GM21723 (cell line): ENCODE measurements at regions not wholly inside any gene's neighbourhood (a gene's known extent, or its start where the extent isn't known, plus 50 kb on each side); places are given as distances from the start of the nearest gene placed in this dataset.

Experiments
- ATAC-seq: cut with Tn5 transposase; IDR thresholded peaks from one replicate; pipeline ENCODE4 v1.9.1; 2021; ENCODE audit warnings: mild to moderate bottlenecking, moderate library complexity; ENCODE audit not compliant: unreplicated experiment

- ATAC-seq, result no peak
These were observed 211.7 kb upstream of the SOX9 start for GRCh38 chr17:71909155-71909554.

DNA sequence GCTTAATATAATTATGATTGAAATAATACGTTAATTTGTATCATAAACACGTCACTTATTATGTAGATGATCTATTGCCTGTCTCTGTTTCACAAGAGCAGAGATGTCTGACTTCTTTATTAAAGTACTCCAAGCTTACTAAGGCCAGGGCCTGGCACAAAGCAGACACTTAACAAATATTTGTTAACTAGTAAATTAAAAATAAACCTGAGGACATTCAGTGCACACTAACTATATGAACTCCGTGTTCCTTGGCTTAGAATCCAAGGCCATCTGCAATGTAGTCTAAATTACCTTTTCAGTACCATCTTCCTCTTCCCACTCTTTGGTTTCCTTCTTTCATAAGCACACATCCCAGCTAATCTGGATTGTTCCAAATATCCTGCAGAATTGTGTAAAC, 210.8 kb upstream of the SOX9 start:
- ATAC-seq, result no peak

- ATAC-seq, result no peak
These were observed 206.8 kb upstream of the SOX9 start for GRCh38 chr17:71914042-71914441.

- ATAC-seq, result no peak
These were observed 206.0 kb upstream of the SOX9 start for GRCh38 chr17:71914812-71915211.

GRCh38 chr17:71917715-71918114, 203.1 kb upstream of the SOX9 start:
- no peak for ATAC-seq

- no peak for ATAC-seq
These were observed 201.6 kb upstream of the SOX9 start for GRCh38 chr17:71919186-71919585.

DNA sequence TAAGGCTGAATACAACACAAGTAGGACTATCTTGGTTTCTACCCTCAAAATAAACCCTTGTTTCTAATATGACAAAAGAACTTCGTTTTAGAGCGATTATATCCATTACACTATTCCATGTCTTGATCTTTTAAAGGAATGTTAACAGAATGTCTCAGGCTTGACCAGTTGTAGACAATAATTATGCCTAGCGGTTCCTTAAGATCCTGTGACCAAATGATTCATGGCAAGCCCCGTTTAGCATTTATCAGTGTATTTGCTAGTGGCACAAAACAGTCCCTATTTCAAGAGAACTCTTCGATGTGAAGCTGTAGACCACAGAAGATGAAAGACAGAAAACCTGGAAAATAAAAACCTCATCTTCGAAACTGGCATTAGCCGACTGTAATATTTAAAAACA, 200.9 kb upstream of the SOX9 start:
- no peak for ATAC-seq

DNA sequence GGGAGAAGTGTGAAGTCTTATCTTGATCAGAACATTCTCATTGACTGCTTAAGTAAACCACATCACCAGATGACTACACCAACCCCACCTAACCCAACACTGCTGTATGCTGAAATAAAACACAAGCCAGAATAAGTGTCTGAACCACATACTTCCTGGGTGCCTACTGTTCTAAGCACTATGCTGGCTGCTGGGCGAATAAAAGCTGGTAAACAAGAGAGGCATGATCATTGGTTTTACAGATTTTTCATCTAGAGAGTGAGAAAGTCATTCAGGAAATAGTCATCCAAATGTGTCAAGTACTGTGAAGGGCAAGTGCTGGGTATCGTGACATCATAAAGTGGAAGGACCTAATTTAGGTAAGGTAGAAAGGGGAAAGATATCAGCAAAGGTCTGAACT, 199.0 kb upstream of the SOX9 start:
- ATAC-seq, result no peak

DNA sequence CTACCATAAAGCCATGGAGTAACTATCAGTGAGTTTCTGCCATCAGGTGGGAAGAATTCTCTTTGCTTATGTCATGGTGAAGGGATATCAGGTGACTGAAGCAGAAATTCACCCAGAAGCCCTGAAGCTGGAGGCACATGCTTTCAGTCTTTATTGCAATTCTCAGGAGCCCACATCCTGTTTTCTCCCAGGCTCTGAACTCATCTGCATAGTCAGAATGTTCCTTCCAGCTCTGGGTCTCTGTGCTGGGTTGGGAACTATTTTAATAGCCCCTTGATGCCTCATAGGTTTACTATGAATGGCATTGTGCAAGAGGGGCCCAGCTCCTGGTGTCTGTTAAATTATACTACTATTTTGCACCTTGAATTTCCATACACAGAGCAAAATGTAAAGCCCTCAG, 198.4 kb upstream of the SOX9 start:
- ATAC-seq, result no peak

DNA sequence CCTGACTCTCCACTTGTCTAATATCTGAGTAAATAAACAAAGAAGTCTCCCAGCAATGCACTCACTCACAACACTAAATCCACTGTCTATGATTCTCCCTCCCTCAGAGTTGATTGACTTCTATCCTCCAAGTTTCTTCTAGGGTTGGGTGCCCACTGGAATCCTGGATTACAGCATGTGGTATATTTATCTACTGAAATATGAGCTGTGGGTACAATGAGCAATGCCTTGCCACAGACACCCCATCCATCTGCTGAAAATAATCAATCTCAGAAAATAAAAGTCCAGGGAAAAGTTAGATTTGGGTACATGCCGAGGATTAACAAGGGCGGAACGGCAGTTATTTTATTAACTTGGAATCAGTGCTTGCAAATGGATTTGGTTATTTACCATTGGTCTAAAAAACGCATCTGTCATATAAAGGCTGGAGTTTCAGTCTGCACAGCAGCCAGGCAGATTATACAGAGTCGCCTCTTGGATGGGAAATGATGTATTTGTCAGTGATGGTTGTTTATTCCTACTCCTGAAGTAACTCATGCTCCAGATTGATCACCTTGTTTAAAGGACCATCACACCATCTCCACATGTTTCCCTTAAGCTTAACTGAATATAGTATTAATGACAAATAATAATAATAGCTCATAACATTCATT, 193.9 kb upstream of the SOX9 start:
- no peak for ATAC-seq

DNA sequence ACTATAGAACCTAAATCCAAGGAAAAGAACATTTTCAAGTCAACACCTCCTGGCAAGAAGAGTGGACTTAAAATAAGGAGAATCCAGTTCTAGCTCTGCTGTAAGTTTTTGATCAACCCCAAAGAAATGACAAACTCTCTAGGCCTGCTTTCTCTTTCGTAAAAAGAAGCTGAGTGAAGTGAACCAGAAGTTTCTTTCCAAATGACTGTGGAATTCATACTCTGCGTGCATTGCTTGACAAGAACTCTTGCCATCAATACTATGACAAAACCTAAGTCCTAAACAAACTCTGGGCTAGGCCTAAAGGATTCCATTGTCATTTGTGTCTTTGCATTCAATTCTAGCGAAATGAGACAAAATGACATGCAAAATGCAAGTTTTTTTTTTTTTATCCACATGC, 187.5 kb upstream of the SOX9 start:
- ATAC-seq, result no peak

DNA sequence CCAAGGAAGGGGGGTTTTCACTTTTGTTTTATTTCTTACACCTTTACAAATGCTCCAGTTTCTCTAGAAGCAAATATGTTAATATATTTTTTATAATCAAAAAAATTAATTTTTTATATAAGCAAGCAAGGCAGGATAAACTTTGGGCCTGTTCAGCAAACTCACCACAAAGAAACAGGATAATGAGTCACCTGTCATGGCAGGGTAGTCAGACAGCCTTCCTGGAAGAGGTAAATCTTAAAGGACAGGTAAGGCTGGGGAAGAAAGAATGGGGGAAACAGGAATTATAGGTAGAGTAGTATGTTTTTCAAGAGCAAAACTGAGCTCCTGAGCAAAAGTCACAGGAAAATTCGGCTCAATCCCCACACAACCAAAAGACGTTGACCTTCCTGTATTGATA, 186.3 kb upstream of the SOX9 start:
- ATAC-seq, result no peak

- no peak for ATAC-seq
These were observed 185.5 kb upstream of the SOX9 start for GRCh38 chr17:71935341-71935740.

DNA sequence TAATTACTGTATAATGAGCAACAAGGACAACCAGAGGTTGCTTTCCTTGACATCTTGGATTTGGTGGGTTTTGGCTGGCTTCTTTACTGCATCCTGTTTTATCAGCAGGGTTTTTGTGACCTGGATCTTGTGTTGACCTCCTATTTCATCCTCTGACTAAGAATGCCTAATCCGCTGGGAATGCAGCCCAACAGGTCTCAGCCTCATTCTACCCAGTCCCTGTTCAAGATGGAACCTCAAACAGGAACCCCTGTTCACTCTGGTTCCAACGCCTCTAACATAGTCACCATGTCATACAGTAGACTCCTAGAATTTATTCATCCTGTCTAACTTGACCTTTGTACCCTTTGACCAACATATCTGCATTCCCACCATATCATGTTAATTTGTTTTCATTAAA, 183.8 kb upstream of the SOX9 start:
- no peak for ATAC-seq

GRCh38 chr17:71937914-71938313, 182.9 kb upstream of the SOX9 start:
- ATAC-seq, result no peak

DNA sequence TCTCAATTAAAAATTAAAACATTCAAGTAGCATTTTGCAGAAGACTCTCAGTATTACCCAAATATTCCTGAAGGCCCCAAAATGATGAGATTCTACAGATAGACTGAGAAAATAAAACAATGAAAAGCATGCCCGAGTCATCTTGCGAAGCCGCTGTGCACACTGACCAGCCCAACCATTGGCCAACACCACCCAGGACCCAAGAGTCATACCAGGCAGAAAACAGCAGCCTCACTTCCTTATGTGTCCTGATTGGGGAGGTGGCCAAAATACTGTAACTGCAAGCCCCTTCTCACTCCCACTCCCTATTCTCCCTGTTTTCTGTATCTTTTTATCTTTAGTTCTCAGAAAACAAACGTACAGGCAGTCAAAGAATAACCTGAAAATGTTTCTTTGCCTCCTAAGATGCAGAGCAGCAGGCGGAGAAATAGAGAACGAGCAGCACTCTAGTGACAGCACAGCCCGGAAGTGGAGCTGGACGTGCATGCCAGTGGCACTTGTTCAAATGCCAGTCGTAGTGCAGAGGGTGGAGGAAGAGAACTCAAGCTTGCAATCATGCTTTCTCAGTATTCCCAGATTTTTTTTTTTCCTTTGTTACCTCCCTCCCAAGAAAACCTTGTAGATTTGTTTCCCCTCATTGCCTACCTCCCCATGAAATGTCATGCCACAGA, 182.3 kb upstream of the SOX9 start:
- no peak for ATAC-seq

DNA sequence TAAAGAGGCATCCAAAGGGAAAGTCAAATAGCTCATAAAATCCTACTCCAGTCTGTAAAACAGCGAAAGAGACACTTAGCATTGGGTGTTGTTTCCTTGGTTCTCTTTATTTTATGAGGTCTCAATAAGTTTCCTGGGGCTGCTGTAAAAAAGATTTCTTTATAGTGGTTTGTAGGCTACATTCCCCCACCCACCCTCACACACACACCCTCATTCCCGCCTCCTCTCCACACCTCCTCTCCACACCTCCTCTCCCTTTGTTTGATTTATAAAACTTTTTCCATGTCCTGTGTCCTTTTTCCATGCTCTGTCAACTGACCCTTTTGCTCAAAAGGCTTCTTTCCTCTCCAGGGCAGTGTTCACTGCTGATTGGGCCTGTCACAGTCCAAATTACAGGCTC, 178.9 kb upstream of the SOX9 start:
- no peak for ATAC-seq

GRCh38 chr17:71942626-71943025, 178.2 kb upstream of the SOX9 start:
- no peak for ATAC-seq

GRCh38 chr17:71948703-71949422, 172.0 kb upstream of the SOX9 start:
- no peak for ATAC-seq

DNA sequence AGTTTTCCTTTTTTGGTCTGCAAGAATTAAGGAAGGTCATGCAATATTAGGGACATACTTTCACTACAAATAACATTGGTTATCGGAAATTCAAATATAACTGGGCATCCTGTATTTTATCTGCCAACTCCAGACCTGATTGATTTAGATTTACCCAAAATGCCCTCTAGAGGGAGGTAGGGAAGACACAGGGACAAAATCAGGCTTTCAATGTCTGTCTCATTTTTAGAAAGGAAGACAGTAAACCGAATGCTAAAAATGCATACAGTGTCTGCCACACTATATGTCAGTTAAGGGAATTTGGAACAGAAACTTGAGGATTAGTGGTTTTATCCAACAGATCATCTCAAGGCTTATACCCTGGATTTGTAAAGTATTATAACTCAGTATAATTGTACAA, 161.7 kb upstream of the SOX9 start:
- no peak for ATAC-seq

- no peak for ATAC-seq
These were observed 157.5 kb upstream of the SOX9 start for GRCh38 chr17:71963351-71963750.

DNA sequence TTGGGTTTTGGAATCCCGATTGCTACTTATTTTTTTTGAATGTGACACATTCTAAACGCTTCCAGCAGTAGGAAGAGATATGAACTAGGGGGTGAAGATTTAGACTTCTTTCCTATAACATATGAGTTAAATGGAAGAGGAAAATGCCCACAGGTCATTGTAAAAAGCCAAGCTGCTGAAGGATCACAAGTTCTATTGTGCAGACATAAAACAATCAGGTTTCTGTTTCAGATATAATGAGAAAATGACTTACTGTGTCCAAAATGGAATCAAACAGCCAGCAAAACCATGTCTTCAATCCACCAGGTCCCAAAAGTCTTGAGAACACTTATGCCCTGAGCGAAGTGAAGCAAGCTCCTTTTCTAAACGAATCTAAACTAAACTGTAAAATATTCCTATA, 157.0 kb upstream of the SOX9 start:
- no peak for ATAC-seq
